ENCODE measurements at regions not wholly inside any gene's neighbourhood (a gene's known extent, or its start where the extent isn't known, plus 50 kb on each side); places are given as distances from the start of the nearest gene placed in this dataset.

DNA sequence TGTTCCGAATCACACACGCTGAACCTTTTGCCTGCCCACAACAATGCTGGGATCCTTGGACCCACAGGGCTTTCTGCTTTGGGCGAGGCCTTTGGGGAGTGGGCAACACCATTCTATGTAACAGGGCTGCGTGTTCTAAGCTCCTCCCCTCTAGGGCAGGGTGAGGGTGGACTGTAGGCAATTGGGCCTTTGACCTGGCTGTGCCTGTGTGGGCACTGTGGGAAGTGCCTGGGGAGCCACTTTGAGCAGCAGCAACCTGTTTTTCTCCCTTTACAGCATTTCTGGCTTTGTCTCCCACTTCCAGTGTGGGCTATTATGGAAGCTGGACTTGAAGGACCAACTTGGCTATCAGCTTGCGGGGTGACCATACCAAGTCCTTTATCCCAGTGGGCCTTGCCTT lies 128.9 kb upstream of the WSCD1 start:
- TF ChIP-seq, protein P1, sequence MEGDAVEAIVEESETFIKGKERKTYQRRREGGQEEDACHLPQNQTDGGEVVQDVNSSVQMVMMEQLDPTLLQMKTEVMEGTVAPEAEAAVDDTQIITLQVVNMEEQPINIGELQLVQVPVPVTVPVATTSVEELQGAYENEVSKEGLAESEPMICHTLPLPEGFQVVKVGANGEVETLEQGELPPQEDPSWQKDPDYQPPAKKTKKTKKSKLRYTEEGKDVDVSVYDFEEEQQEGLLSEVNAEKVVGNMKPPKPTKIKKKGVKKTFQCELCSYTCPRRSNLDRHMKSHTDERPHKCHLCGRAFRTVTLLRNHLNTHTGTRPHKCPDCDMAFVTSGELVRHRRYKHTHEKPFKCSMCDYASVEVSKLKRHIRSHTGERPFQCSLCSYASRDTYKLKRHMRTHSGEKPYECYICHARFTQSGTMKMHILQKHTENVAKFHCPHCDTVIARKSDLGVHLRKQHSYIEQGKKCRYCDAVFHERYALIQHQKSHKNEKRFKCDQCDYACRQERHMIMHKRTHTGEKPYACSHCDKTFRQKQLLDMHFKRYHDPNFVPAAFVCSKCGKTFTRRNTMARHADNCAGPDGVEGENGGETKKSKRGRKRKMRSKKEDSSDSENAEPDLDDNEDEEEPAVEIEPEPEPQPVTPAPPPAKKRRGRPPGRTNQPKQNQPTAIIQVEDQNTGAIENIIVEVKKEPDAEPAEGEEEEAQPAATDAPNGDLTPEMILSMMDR (IDR thresholded peaks at IDR 0.05; ENCODE audit: low read depth, low read length, poor library complexity, severe bottlenecking), result no peak
- TF ChIP-seq EZH2phosphoT487 (IDR thresholded peaks at IDR 0.05; ENCODE audit: borderline replicate concordance, low read length), result no peak
